Astrocyte (in vitro differentiated cells and primary cell): ENCODE measurements at regions not wholly inside any gene's neighbourhood (a gene's known extent, or its start where the extent isn't known, plus 50 kb on each side); places are given as distances from the start of the nearest gene placed in this dataset.

ENCODE experiments used
- DNase-seq: peaks from one replicate; pipeline ENCODE4 v3.0.0-alpha.2; 2010; ENCODE audit warnings: low read depth
- FAIRE-seq: peaks from 2 replicates; lab custom pipeline; 2011; peaks lifted over from hg19 to GRCh38; lab: Jason Lieb, UNC
- H2AFZ ChIP-seq: 2 replicates; pipeline ENCODE4 v1.6.0; 2012; ENCODE audit warnings: low read depth, low read length, inconsistent platforms
- H3K27ac ChIP-seq: 2 replicates; pipeline ENCODE4 v1.5.1; 2011; ENCODE audit warnings: low read depth, low read length, inconsistent platforms
- H3K27me3 ChIP-seq: 2 replicates; pipeline ENCODE4 v1.6.0; 2011; ENCODE audit warnings: low read length, inconsistent platforms; ENCODE audit not compliant: insufficient read depth
- H3K36me3 ChIP-seq: 2 replicates; pipeline ENCODE4 v1.5.1; 2011; ENCODE audit warnings: low read length, inconsistent platforms; ENCODE audit not compliant: insufficient read depth
- H3K4me1 ChIP-seq: 2 replicates; pipeline ENCODE4 v1.5.1; 2011; ENCODE audit warnings: low read length, inconsistent platforms; ENCODE audit not compliant: insufficient read depth
- H3K4me2 ChIP-seq: 2 replicates; pipeline ENCODE4 v1.6.0; 2012; ENCODE audit warnings: low read length, inconsistent platforms
- H3K4me3 ChIP-seq: 2 replicates; pipeline ENCODE4 v1.5.1; 2011; ENCODE audit warnings: low read depth, mild to moderate bottlenecking, low read length, inconsistent platforms; ENCODE audit not compliant: insufficient read depth
- H3K79me2 ChIP-seq: 2 replicates; pipeline ENCODE4 v1.6.0; 2012; ENCODE audit warnings: mild to moderate bottlenecking, low read length, inconsistent platforms; ENCODE audit not compliant: insufficient read depth
- H3K9ac ChIP-seq: 2 replicates; pipeline ENCODE4 v1.6.0; 2012; ENCODE audit warnings: mild to moderate bottlenecking, low read length, inconsistent platforms
- H3K9me3 ChIP-seq: 2 replicates; pipeline ENCODE4 v1.5.1; 2012; ENCODE audit warnings: low read depth, mild to moderate bottlenecking, low read length, inconsistent platforms; ENCODE audit not compliant: insufficient read depth
- H4K20me1 ChIP-seq: 2 replicates; pipeline ENCODE4 v1.6.0; 2012; ENCODE audit warnings: low read length, inconsistent platforms; ENCODE audit not compliant: insufficient read depth
- H3K27ac Mint-ChIP-seq: one replicate; pipeline ENCODE4 v1.8.0; 2021; ENCODE audit warnings: mild to moderate bottlenecking, mixed read lengths; ENCODE audit not compliant: unreplicated experiment
- H3K27me3 Mint-ChIP-seq: one replicate; pipeline ENCODE4 v1.8.0; 2021; ENCODE audit warnings: low read depth, mixed read lengths; ENCODE audit not compliant: unreplicated experiment
- H3K36me3 Mint-ChIP-seq: one replicate; pipeline ENCODE4 v1.8.0; 2021; ENCODE audit warnings: low read depth, mixed read lengths; ENCODE audit not compliant: unreplicated experiment
- H3K4me1 Mint-ChIP-seq: one replicate; pipeline ENCODE4 v1.8.0; 2021; ENCODE audit warnings: low read depth, mixed read lengths; ENCODE audit not compliant: unreplicated experiment
- H3K4me3 Mint-ChIP-seq: one replicate; pipeline ENCODE4 v1.8.0; 2021; ENCODE audit warnings: mild to moderate bottlenecking, moderate library complexity, mixed read lengths; ENCODE audit not compliant: unreplicated experiment
- H3K9me3 Mint-ChIP-seq: one replicate; pipeline ENCODE4 v1.8.0; 2021; ENCODE audit warnings: mild to moderate bottlenecking, mixed read lengths; ENCODE audit not compliant: unreplicated experiment
- EZH2 ChIP-seq: IDR thresholded peaks from 2 replicates; pipeline ENCODE4 v1.6.1; 2012; ENCODE audit warnings: mild to moderate bottlenecking, low read length, inconsistent platforms; ENCODE audit not compliant: insufficient read depth
- TF ChIP-seq, protein P1 (sequence below): IDR thresholded peaks from 2 replicates; pipeline ENCODE4 v1.5.1; 2011; ENCODE audit warnings: low read depth, mild to moderate bottlenecking, inconsistent platforms, low read length, moderate library complexity; ENCODE audit not compliant: insufficient read depth

DNA sequence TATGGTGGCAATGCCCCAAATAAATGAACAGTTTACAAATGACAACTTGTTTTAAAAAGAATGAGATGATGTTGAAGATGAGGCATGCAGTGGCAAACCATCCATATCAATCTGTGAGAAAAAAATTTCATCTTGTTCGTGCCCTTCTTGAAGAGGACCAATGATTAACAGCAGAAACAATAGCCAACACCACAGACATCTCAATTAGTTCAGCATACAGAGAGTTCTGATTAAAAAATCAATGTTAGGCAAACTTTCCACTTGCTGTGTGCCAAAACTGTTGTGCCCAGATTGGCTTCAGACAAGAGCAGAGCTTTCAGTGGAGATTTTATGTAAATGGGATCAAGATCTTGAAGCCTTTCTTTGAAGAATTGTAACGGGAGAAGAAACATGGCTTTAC, 329.9 kb downstream of the BMP4 start:
- no peak overlapping the region for H3K4me3 Mint-ChIP-seq
- H3K27me3 Mint-ChIP-seq, result no peaks in the 10 kb centered on the region
- no peak overlapping the region for H3K27ac Mint-ChIP-seq
- H4K20me1 ChIP-seq, result no peaks in the 10 kb centered on the region
- no peak for DNase-seq
- H3K4me3 ChIP-seq, result no peak overlapping the region
- H3K79me2 ChIP-seq, result no peaks in the 10 kb centered on the region
- H3K27ac ChIP-seq, result no peak overlapping the region
- no peaks in the 10 kb centered on the region for H3K9me3 ChIP-seq
- H3K4me1 Mint-ChIP-seq, result peaks cover 7% of the 10 kb centered on the region
- H3K9me3 Mint-ChIP-seq, result no peaks in the 10 kb centered on the region
- H3K36me3 ChIP-seq, result no peaks in the 10 kb centered on the region
- H2AFZ ChIP-seq, result no peak overlapping the region
- no peaks in the 10 kb centered on the region for H3K27me3 ChIP-seq
- H3K9ac ChIP-seq, result no peak overlapping the region
- H3K36me3 Mint-ChIP-seq, result no peaks in the 10 kb centered on the region
- H3K4me1 ChIP-seq, result no peaks in the 10 kb centered on the region
- no peak overlapping the region for H3K4me2 ChIP-seq
- FAIRE-seq, result no peak
- TF ChIP-seq, protein P1, sequence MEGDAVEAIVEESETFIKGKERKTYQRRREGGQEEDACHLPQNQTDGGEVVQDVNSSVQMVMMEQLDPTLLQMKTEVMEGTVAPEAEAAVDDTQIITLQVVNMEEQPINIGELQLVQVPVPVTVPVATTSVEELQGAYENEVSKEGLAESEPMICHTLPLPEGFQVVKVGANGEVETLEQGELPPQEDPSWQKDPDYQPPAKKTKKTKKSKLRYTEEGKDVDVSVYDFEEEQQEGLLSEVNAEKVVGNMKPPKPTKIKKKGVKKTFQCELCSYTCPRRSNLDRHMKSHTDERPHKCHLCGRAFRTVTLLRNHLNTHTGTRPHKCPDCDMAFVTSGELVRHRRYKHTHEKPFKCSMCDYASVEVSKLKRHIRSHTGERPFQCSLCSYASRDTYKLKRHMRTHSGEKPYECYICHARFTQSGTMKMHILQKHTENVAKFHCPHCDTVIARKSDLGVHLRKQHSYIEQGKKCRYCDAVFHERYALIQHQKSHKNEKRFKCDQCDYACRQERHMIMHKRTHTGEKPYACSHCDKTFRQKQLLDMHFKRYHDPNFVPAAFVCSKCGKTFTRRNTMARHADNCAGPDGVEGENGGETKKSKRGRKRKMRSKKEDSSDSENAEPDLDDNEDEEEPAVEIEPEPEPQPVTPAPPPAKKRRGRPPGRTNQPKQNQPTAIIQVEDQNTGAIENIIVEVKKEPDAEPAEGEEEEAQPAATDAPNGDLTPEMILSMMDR, result no peak
- no peak for TF ChIP-seq EZH2

DNA sequence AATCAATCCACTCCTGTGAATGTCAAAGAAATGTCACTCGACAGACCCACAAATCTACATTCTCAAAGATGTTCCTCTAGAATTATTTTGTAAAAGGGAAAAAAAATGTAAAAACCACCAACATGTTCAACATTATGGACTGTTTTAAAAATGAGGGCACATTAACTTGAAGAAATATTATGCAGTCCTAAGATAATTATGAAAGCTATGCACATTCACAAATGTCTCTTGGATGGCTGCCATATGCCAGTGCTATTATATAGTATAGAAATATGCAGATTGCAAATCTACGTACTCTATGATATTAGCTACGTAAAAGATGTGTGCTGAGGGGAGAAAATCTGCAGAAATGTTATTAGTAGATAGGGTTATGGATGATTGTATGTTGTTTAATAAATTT, 334.2 kb downstream of the BMP4 start:
- no peaks in the 10 kb centered on the region for H4K20me1 ChIP-seq
- no peak overlapping the region for H3K9ac ChIP-seq
- H3K4me2 ChIP-seq, result no peak overlapping the region
- H3K27me3 Mint-ChIP-seq, result no peaks in the 10 kb centered on the region
- no peak overlapping the region for H3K4me3 Mint-ChIP-seq
- no peaks in the 10 kb centered on the region for H3K79me2 ChIP-seq
- H3K27ac ChIP-seq, result no peak overlapping the region
- TF ChIP-seq, protein P1, result no peak
- TF ChIP-seq EZH2, result no peak
- H3K4me3 ChIP-seq, result no peak overlapping the region
- H3K27ac Mint-ChIP-seq, result no peak overlapping the region
- no peak for FAIRE-seq
- no peaks in the 10 kb centered on the region for H3K36me3 Mint-ChIP-seq
- H3K27me3 ChIP-seq, result no peaks in the 10 kb centered on the region
- no peak for DNase-seq
- H2AFZ ChIP-seq, result no peak overlapping the region
- peaks cover 14% of the 10 kb centered on the region for H3K4me1 ChIP-seq
- H3K4me1 Mint-ChIP-seq, result peaks cover 34% of the 10 kb centered on the region
- H3K36me3 ChIP-seq, result no peaks in the 10 kb centered on the region
- no peaks in the 10 kb centered on the region for H3K9me3 Mint-ChIP-seq
- no peaks in the 10 kb centered on the region for H3K9me3 ChIP-seq

DNA sequence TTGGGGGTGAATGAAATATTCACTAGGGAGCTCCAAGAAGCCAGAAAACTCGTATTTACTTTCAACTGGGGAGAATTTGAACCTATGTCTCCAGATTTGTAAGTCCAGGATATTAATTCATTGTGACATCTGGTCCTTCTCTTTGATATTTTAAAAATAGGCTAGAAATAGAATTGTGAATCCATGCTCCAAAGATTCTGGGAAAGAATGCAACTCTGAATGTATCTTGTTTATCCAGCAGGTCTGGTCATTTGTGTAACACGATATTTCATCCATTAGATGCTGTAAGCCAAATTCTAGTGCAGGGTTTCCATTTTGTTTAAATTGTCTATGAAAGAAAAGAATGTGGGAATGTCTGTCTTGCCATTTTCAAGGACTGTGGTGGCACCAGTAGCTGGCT, 334.7 kb downstream of the BMP4 start:
- no peak overlapping the region for H3K27ac ChIP-seq
- no peak overlapping the region for H3K4me3 ChIP-seq
- no peaks in the 10 kb centered on the region for H3K36me3 Mint-ChIP-seq
- no peak overlapping the region for H3K4me2 ChIP-seq
- H2AFZ ChIP-seq, result no peak overlapping the region
- no peaks in the 10 kb centered on the region for H3K27me3 ChIP-seq
- TF ChIP-seq, protein P1, result no peak
- no peak for TF ChIP-seq EZH2
- no peaks in the 10 kb centered on the region for H3K36me3 ChIP-seq
- no peaks in the 10 kb centered on the region for H3K79me2 ChIP-seq
- H4K20me1 ChIP-seq, result no peaks in the 10 kb centered on the region
- H3K27ac Mint-ChIP-seq, result no peak overlapping the region
- no peak overlapping the region for H3K4me3 Mint-ChIP-seq
- H3K27me3 Mint-ChIP-seq, result no peaks in the 10 kb centered on the region
- no peaks in the 10 kb centered on the region for H3K9me3 Mint-ChIP-seq
- H3K9me3 ChIP-seq, result no peaks in the 10 kb centered on the region
- DNase-seq (no peak), FAIRE-seq (no peak)
- peaks cover 34% of the 10 kb centered on the region for H3K4me1 Mint-ChIP-seq
- H3K4me1 ChIP-seq, result peaks cover 14% of the 10 kb centered on the region
- H3K9ac ChIP-seq, result no peak overlapping the region
